ENCODE measurements at regions not wholly inside any gene's neighbourhood (a gene's known extent, or its start where the extent isn't known, plus 50 kb on each side); places are given as distances from the start of the nearest gene placed in this dataset.
"Not testable (repeated sequence)": the region's sequence is repeated elsewhere in the genome, so short reads cannot be mapped to it uniquely, and the experiment has no call there.

- DNase-seq (ENCODE audit: low read depth in 2 of 2): no peak
- H4K20me1 ChIP-seq (ENCODE audit: control insufficient read depth, extremely low read depth, insufficient read depth, low read length): no peaks in the 10 kb centered on the region
- TF ChIP-seq EZH2 (IDR thresholded peaks at IDR 0.05; ENCODE audit: low read length, missing control alignments): no peak
- TF ChIP-seq CTCF (conservative IDR thresholded peaks at IDR 0.05 in 1 of 2, IDR thresholded peaks at IDR 0.05 in 1 of 2; ENCODE audit: low read depth in 1 of 2, low read length in 2 of 2): no peak
- no peaks in the 10 kb centered on the region for H3K9me3 ChIP-seq (ENCODE audit: control insufficient read depth, insufficient read depth, low read depth, low read length)
- H3K36me3 ChIP-seq (ENCODE audit: control insufficient read depth, insufficient read depth, low read length): no peaks in the 10 kb centered on the region
- H3K4me3 ChIP-seq (replicated peaks in 1 of 4; ENCODE audit: control extremely low read depth in 1 of 4, insufficient read depth in 1 of 4, low read depth in 3 of 4, low read length in 4 of 4): no peak overlapping the region
- no peaks in the 10 kb centered on the region for H3K27me3 ChIP-seq (ENCODE audit: control insufficient read depth, insufficient read depth, low read length)
- H3K4me1 ChIP-seq (ENCODE audit: control insufficient read depth, extremely low read depth, insufficient read depth, low read length): no peaks in the 10 kb centered on the region
- no peak overlapping the region for H3K27ac ChIP-seq (ENCODE audit: insufficient read depth, low read length)
- H3K9ac ChIP-seq (ENCODE audit: insufficient read depth, low read length): no peak overlapping the region
- no peak overlapping the region for H3K4me2 ChIP-seq (ENCODE audit: extremely low read depth, insufficient read depth, low read length)
- H3K79me2 ChIP-seq (ENCODE audit: control insufficient read depth, insufficient read depth, low read length): no peaks in the 10 kb centered on the region
- no peak overlapping the region for H2AFZ ChIP-seq (ENCODE audit: low read length)
These were observed 188.9 kb downstream of the NAF1 start for GRCh38 chr4:162977788-162978187.

GRCh38 chr4:162972661-162973330 lies 193.9 kb downstream of the NAF1 start:
- H3K27ac ChIP-seq (ENCODE audit: insufficient read depth, low read length): no peak overlapping the region
- no peaks in the 10 kb centered on the region for H3K36me3 ChIP-seq (ENCODE audit: control insufficient read depth, insufficient read depth, low read length)
- H3K9me3 ChIP-seq (ENCODE audit: control insufficient read depth, insufficient read depth, low read depth, low read length): no peaks in the 10 kb centered on the region
- no peak overlapping the region for H3K9ac ChIP-seq (ENCODE audit: insufficient read depth, low read length)
- H3K4me2 ChIP-seq (ENCODE audit: extremely low read depth, insufficient read depth, low read length): no peak overlapping the region
- no peaks in the 10 kb centered on the region for H4K20me1 ChIP-seq (ENCODE audit: control insufficient read depth, extremely low read depth, insufficient read depth, low read length)
- no peaks in the 10 kb centered on the region for H3K4me1 ChIP-seq (ENCODE audit: control insufficient read depth, extremely low read depth, insufficient read depth, low read length)
- no peaks in the 10 kb centered on the region for H3K79me2 ChIP-seq (ENCODE audit: control insufficient read depth, insufficient read depth, low read length)
- no peak for TF ChIP-seq EZH2 (IDR thresholded peaks at IDR 0.05; ENCODE audit: low read length, missing control alignments)
- TF ChIP-seq CTCF (conservative IDR thresholded peaks at IDR 0.05 in 1 of 2, IDR thresholded peaks at IDR 0.05 in 1 of 2; ENCODE audit: low read depth in 1 of 2, low read length in 2 of 2): no peak
- no peaks in the 10 kb centered on the region for H3K27me3 ChIP-seq (ENCODE audit: control insufficient read depth, insufficient read depth, low read length)
- H2AFZ ChIP-seq (ENCODE audit: low read length): no peak overlapping the region
- no peak for DNase-seq (ENCODE audit: low read depth in 2 of 2)
- no peak overlapping the region for H3K4me3 ChIP-seq (replicated peaks in 1 of 4; ENCODE audit: control extremely low read depth in 1 of 4, insufficient read depth in 1 of 4, low read depth in 3 of 4, low read length in 4 of 4)

GRCh38 chr4:162969194-162969593 lies 197.5 kb downstream of the NAF1 start:
- Histone ChIP-seq H3K79me2 (ENCODE audit: control insufficient read depth, insufficient read depth, low read length) (no peaks in the 10 kb centered on the region), H3K4me2 (ENCODE audit: extremely low read depth, insufficient read depth, low read length) (no peak overlapping the region)

GRCh38 chr4:162965978-162966377 lies 200.7 kb downstream of the NAF1 start:
- H3K9me3 ChIP-seq (ENCODE audit: control insufficient read depth, insufficient read depth, low read depth, low read length); H3K4me2 ChIP-seq (ENCODE audit: extremely low read depth, insufficient read depth, low read length); H3K9ac ChIP-seq (ENCODE audit: insufficient read depth, low read length); H3K36me3 ChIP-seq (ENCODE audit: control insufficient read depth, insufficient read depth, low read length); H4K20me1 ChIP-seq (ENCODE audit: control insufficient read depth, extremely low read depth, insufficient read depth, low read length); H3K27ac ChIP-seq (ENCODE audit: insufficient read depth, low read length); DNase-seq (ENCODE audit: low read depth in 2 of 2); H3K4me1 ChIP-seq (ENCODE audit: control insufficient read depth, extremely low read depth, insufficient read depth, low read length); H2AFZ ChIP-seq (ENCODE audit: low read length); H3K27me3 ChIP-seq (ENCODE audit: control insufficient read depth, insufficient read depth, low read length); H3K4me3 ChIP-seq (replicated peaks in 1 of 4; ENCODE audit: control extremely low read depth in 1 of 4, insufficient read depth in 1 of 4, low read depth in 3 of 4, low read length in 4 of 4); H3K79me2 ChIP-seq (ENCODE audit: control insufficient read depth, insufficient read depth, low read length): not testable (repeated sequence)

More at GRCh38 chr4:162969194-162969593, 197.5 kb downstream of the NAF1 start:
- no peak overlapping the region for H2AFZ ChIP-seq (ENCODE audit: low read length)
- no peaks in the 10 kb centered on the region for H3K36me3 ChIP-seq (ENCODE audit: control insufficient read depth, insufficient read depth, low read length)
- no peak overlapping the region for H3K4me3 ChIP-seq (replicated peaks in 1 of 4; ENCODE audit: control extremely low read depth in 1 of 4, insufficient read depth in 1 of 4, low read depth in 3 of 4, low read length in 4 of 4)
- no peak for DNase-seq (ENCODE audit: low read depth in 2 of 2)
- no peaks in the 10 kb centered on the region for H4K20me1 ChIP-seq (ENCODE audit: control insufficient read depth, extremely low read depth, insufficient read depth, low read length)
- H3K27ac ChIP-seq (ENCODE audit: insufficient read depth, low read length): no peak overlapping the region
- no peaks in the 10 kb centered on the region for H3K9me3 ChIP-seq (ENCODE audit: control insufficient read depth, insufficient read depth, low read depth, low read length)
- H3K27me3 ChIP-seq (ENCODE audit: control insufficient read depth, insufficient read depth, low read length): no peaks in the 10 kb centered on the region
- TF ChIP-seq EZH2 (IDR thresholded peaks at IDR 0.05; ENCODE audit: low read length, missing control alignments): no peak
- TF ChIP-seq CTCF (conservative IDR thresholded peaks at IDR 0.05 in 1 of 2, IDR thresholded peaks at IDR 0.05 in 1 of 2; ENCODE audit: low read depth in 1 of 2, low read length in 2 of 2): no peak
- H3K4me1 ChIP-seq (ENCODE audit: control insufficient read depth, extremely low read depth, insufficient read depth, low read length): no peaks in the 10 kb centered on the region
- no peak overlapping the region for H3K9ac ChIP-seq (ENCODE audit: insufficient read depth, low read length)
